RCC 7860 (cell line): ENCODE measurements at regions not wholly inside any gene's neighbourhood (a gene's known extent, or its start where the extent isn't known, plus 50 kb on each side); places are given as distances from the start of the nearest gene placed in this dataset.
"Not testable (repeated sequence)": the region's sequence is repeated elsewhere in the genome, so short reads cannot be mapped to it uniquely, and the experiment has no call there.

Experiments used
- DNase-seq: peaks from one replicate; pipeline ENCODE4 v3.0.0-alpha.2; 2015; ENCODE audit warnings: low spot score
- FAIRE-seq: peaks from 2 replicates; lab custom pipeline; 2012; peaks lifted over from hg19 to GRCh38; lab: Jason Lieb, UNC

GRCh38 chr7:153567426-153567825, 484.8 kb upstream of the DPP6 start:
- FAIRE-seq, result no peak
- DNase-seq, result no peak

- not testable (repeated sequence) for FAIRE-seq, DNase-seq
These were observed 482.7 kb upstream of the DPP6 start for GRCh38 chr7:153569520-153569919.

- FAIRE-seq, result no peak
- DNase-seq, result no peak
These were observed 476.1 kb upstream of the DPP6 start for GRCh38 chr7:153576096-153576495.

- FAIRE-seq (no peak), DNase-seq (no peak)
These were observed 470.8 kb upstream of the DPP6 start for GRCh38 chr7:153581419-153581818.

- DNase-seq (no peak), FAIRE-seq (no peak)
These were observed 468.1 kb upstream of the DPP6 start for GRCh38 chr7:153584132-153584531.

GRCh38 chr7:153588586-153588985, 463.6 kb upstream of the DPP6 start:
- DNase-seq, result no peak

GRCh38 chr7:153590136-153590535, 462.1 kb upstream of the DPP6 start:
- DNase-seq, result no peak
- FAIRE-seq, result no peak

More at GRCh38 chr7:153588586-153588985, 463.6 kb upstream of the DPP6 start:
- FAIRE-seq, result no peak

GRCh38 chr7:153590571-153590970, 461.6 kb upstream of the DPP6 start:
- DNase-seq (no peak), FAIRE-seq (no peak)

- FAIRE-seq (no peak), DNase-seq (no peak)
These were observed 444.8 kb upstream of the DPP6 start for GRCh38 chr7:153607354-153607753.

GRCh38 chr7:153616711-153617325, 435.4 kb upstream of the DPP6 start:
- FAIRE-seq, result no peak
- DNase-seq, result no peak

GRCh38 chr7:153627323-153627722, 424.9 kb upstream of the DPP6 start:
- DNase-seq (no peak), FAIRE-seq (no peak)

- no peak for DNase-seq
- FAIRE-seq, result no peak
These were observed 423.8 kb upstream of the DPP6 start for GRCh38 chr7:153628406-153628805.

GRCh38 chr7:153628825-153629224, 423.4 kb upstream of the DPP6 start:
- FAIRE-seq (no peak), DNase-seq (no peak)

- DNase-seq (no peak), FAIRE-seq (no peak)
These were observed 413.3 kb upstream of the DPP6 start for GRCh38 chr7:153638821-153639435.

- no peak for DNase-seq
- FAIRE-seq, result no peak
These were observed 411.6 kb upstream of the DPP6 start for GRCh38 chr7:153640586-153640985.

- no peak for DNase-seq
- no peak for FAIRE-seq
These were observed 411.0 kb upstream of the DPP6 start for GRCh38 chr7:153641199-153641598.

GRCh38 chr7:153642989-153643388, 409.2 kb upstream of the DPP6 start:
- FAIRE-seq, result no peak
- DNase-seq, result no peak

- no peak for DNase-seq
- no peak for FAIRE-seq
These were observed 394.9 kb upstream of the DPP6 start for GRCh38 chr7:153657182-153657800.

- DNase-seq, result no peak
- no peak for FAIRE-seq
These were observed 377.1 kb upstream of the DPP6 start for GRCh38 chr7:153675131-153675530.

GRCh38 chr7:153682628-153683027, 369.6 kb upstream of the DPP6 start:
- no peak for DNase-seq
- no peak for FAIRE-seq

- no peak for DNase-seq
These were observed 356.0 kb upstream of the DPP6 start for GRCh38 chr7:153696242-153696641.

GRCh38 chr7:153698046-153698445, 354.2 kb upstream of the DPP6 start:
- DNase-seq, result no peak
- FAIRE-seq, result no peak

More at GRCh38 chr7:153696242-153696641, 356.0 kb upstream of the DPP6 start:
- no peak for FAIRE-seq
